IMR-90 (cell line): ENCODE measurements at regions not wholly inside any gene's neighbourhood (a gene's known extent, or its start where the extent isn't known, plus 50 kb on each side); places are given as distances from the start of the nearest gene placed in this dataset.

Source experiments
- ATAC-seq: fragments of 200-7000 bp; cut with Tn5 transposase; 2 replicates; pipeline ENCODE4 v1.9.1; 2020; ENCODE audit warnings: low read depth, mild to moderate bottlenecking, moderate library complexity
- BruUV-seq: library from RNA; stranded (reverse); fragments of 400-500 nt; replicated peaks from 2 replicates; lab custom pipeline; 2021; lab: Mats Ljungman, UMichigan
- CTCF ChIA-PET: fragments of 300-600 bp; formaldehyde crosslinking; extraction: SDS; loops from one replicate; lab custom pipeline; 2021; ENCODE audit warnings: antibody characterized with exemption; lab: Yijun Ruan, JAX
- POLR2A ChIA-PET: fragments of 300-600 bp; sonication (Branson Sonifier 250); formaldehyde crosslinking; loops from one replicate; lab custom pipeline; 2022; ENCODE audit warnings: antibody characterized with exemption; ENCODE audit not compliant: unreplicated experiment; lab: Charles Lee
- DNase-seq: peaks from one replicate; pipeline ENCODE4 v3.0.0; 2013
- H2AFZ ChIP-seq: replicated peaks from 2 replicates; pipeline ENCODE3; 2013; ENCODE audit warnings: low read length, mild to moderate bottlenecking; ENCODE audit not compliant: poor library complexity
- H2AK5ac ChIP-seq: 2 replicates; pipeline ENCODE4 v1.6.1; 2013; ENCODE audit warnings: low read depth, low read length, inconsistent platforms
- H2AK9ac ChIP-seq: replicated peaks from 2 replicates; pipeline ENCODE3; 2013; ENCODE audit warnings: mild to moderate bottlenecking, low read depth, low read length, moderate library complexity; ENCODE audit not compliant: poor library complexity
- H2BK120ac ChIP-seq: 2 replicates; pipeline ENCODE4 v1.6.1; 2013; ENCODE audit warnings: low read depth, low read length, inconsistent platforms
- H2BK15ac ChIP-seq: 3 replicates; pipeline ENCODE4 v1.6.1; 2013; ENCODE audit warnings: low read depth, low read length, inconsistent platforms
- H2BK20ac ChIP-seq: 2 replicates; pipeline ENCODE4 v1.6.1; 2013; ENCODE audit warnings: low read depth, mild to moderate bottlenecking, inconsistent platforms, low read length, moderate library complexity
- H2BK5ac ChIP-seq: 2 replicates; pipeline ENCODE4 v1.6.1; 2013; ENCODE audit warnings: mild to moderate bottlenecking, low read depth, low read length, inconsistent platforms; ENCODE audit not compliant: poor library complexity, severe bottlenecking
- H3K14ac ChIP-seq: replicated peaks from 2 replicates; pipeline ENCODE4 v1.6.1; 2013; ENCODE audit warnings: low read depth, low read length, inconsistent platforms
- H3K18ac ChIP-seq: 2 replicates; pipeline ENCODE4 v1.6.1; 2013; ENCODE audit warnings: low read depth, low read length, control low read depth
- H3K23ac ChIP-seq: 2 replicates; pipeline ENCODE4 v1.6.1; 2013; ENCODE audit warnings: low read depth, low read length, inconsistent platforms
- H3K27ac ChIP-seq: 2 replicates; pipeline ENCODE4 v1.5.1; 2013; ENCODE audit warnings: mild to moderate bottlenecking, control low read depth, low read length; ENCODE audit not compliant: insufficient read depth
- H3K27me3 ChIP-seq: 2 replicates; pipeline ENCODE4 v1.6.1; 2013; ENCODE audit warnings: low read length; ENCODE audit not compliant: control insufficient read depth, insufficient read depth
- H3K36me3 ChIP-seq: 2 replicates; pipeline ENCODE4 v1.6.1; 2013; ENCODE audit warnings: low read length, mixed read lengths; ENCODE audit not compliant: control insufficient read depth, insufficient read depth
- H3K4ac ChIP-seq: 2 replicates; pipeline ENCODE4 v1.6.1; 2013; ENCODE audit warnings: low read depth, low read length, inconsistent platforms
- H3K4me1 ChIP-seq: 2 replicates; pipeline ENCODE4 v1.6.1; 2013; ENCODE audit warnings: low read length, mixed read lengths; ENCODE audit not compliant: control insufficient read depth, insufficient read depth
- H3K4me2 ChIP-seq: 2 replicates; pipeline ENCODE4 v1.6.1; 2013; ENCODE audit warnings: low read depth, mild to moderate bottlenecking, control low read depth, low read length, moderate library complexity
- H3K4me3 ChIP-seq: 2 replicates; pipeline ENCODE4 v1.5.1; 2013; ENCODE audit warnings: low read depth, mild to moderate bottlenecking, control low read depth, low read length, moderate library complexity; ENCODE audit not compliant: insufficient read depth
- H3K56ac ChIP-seq: 2 replicates; pipeline ENCODE4 v1.6.1; 2013; ENCODE audit warnings: low read length, inconsistent platforms; ENCODE audit not compliant: insufficient read depth; ENCODE audit errors: extremely low read depth
- H3K79me1 ChIP-seq, 2 experiments: 2 replicates each; pipeline ENCODE4 v1.6.1; 2013; ENCODE audit warnings: low read length in 2 of 2, inconsistent platforms in 1 of 2, low read depth in 1 of 2
- H3K9ac ChIP-seq: 2 replicates; pipeline ENCODE4 v1.6.1; 2013; ENCODE audit warnings: low read depth, low read length, control low read depth
- H3K9me1 ChIP-seq: 2 replicates; pipeline ENCODE4 v1.6.1; 2013; ENCODE audit warnings: low read length, inconsistent platforms; ENCODE audit not compliant: insufficient read depth
- H3K9me3 ChIP-seq: 2 replicates; pipeline ENCODE4 v1.6.1; 2013; ENCODE audit warnings: low read length; ENCODE audit not compliant: control insufficient read depth, insufficient read depth
- H4K20me1 ChIP-seq: 2 replicates; pipeline ENCODE4 v1.6.1; 2013; ENCODE audit warnings: low read length, inconsistent platforms; ENCODE audit not compliant: insufficient read depth
- H4K5ac ChIP-seq: 2 replicates; pipeline ENCODE4 v1.6.1; 2013; ENCODE audit warnings: mild to moderate bottlenecking, low read depth, low read length, control low read depth
- H4K8ac ChIP-seq, 2 experiments: 2 replicates each; pipeline ENCODE4 v1.6.1; 2013; ENCODE audit warnings: low read depth in 2 of 2, low read length in 2 of 2, control low read depth in 1 of 2, inconsistent platforms in 1 of 2
- H4K91ac ChIP-seq: 2 replicates; pipeline ENCODE4 v1.6.1; 2013; ENCODE audit warnings: low read depth, low read length, inconsistent platforms; ENCODE audit not compliant: insufficient read depth
- BHLHE40 ChIP-seq: fragments of 150-350 bp; IDR thresholded peaks from 2 replicates; pipeline ENCODE4 v1.6.1; 2016; ENCODE audit warnings: mild to moderate bottlenecking, low read depth, low read length
- CEBPB ChIP-seq: IDR thresholded peaks from 2 replicates; pipeline ENCODE4 v1.6.1; 2012; ENCODE audit warnings: low read depth, low read length, improper control_type of control experiment
- FOS ChIP-seq: fragments of 150-350 bp; IDR thresholded peaks from 2 replicates; pipeline ENCODE4 v1.6.1; 2016; ENCODE audit warnings: low read depth, low read length
- MAFK ChIP-seq: IDR thresholded peaks from 2 replicates; pipeline ENCODE4 v1.6.1; 2012; ENCODE audit warnings: low read depth, low read length, improper control_type of control experiment
- NFE2L2 ChIP-seq: fragments of 150-350 bp; IDR thresholded peaks from 2 replicates; pipeline ENCODE4 v1.6.1; 2016; ENCODE audit warnings: low read depth, mild to moderate bottlenecking, low read length
- POLR2A ChIP-seq: IDR thresholded peaks from 2 replicates; pipeline ENCODE4 v1.6.1; 2012; ENCODE audit warnings: mild to moderate bottlenecking, low read depth, low read length
- RAD21 ChIP-seq: IDR thresholded peaks from 2 replicates; pipeline ENCODE4 v1.6.1; 2012; ENCODE audit warnings: low read length, improper control_type of control experiment
- RCOR1 ChIP-seq: IDR thresholded peaks from 2 replicates; pipeline ENCODE4 v1.6.1; 2012; ENCODE audit warnings: mild to moderate bottlenecking, low read length, improper control_type of control experiment; ENCODE audit not compliant: insufficient replicate concordance
- RFX5 ChIP-seq: IDR thresholded peaks from 2 replicates; pipeline ENCODE4 v1.8.0; 2012; ENCODE audit warnings: low read depth, mild to moderate bottlenecking, low read length, moderate library complexity
- SMC3 ChIP-seq: fragments of 150-350 bp; IDR thresholded peaks from 2 replicates; pipeline ENCODE4 v1.6.1; 2016; ENCODE audit warnings: low read depth, mild to moderate bottlenecking, antibody characterized with exemption, low read length, moderate library complexity
- WGBS, 2 experiments: methylation state at CpG; one replicate each; pipeline versions ENCODE4 v1.1.5 to v1.1.7; 2013; ENCODE audit warnings: missing lambda C conversion rate in 2 of 2; ENCODE audit not compliant: insufficient read length in 1 of 2; ENCODE audit errors: extremely low coverage in 2 of 2; 5-methylcytosine and 5-hydroxymethylcytosine counted together
- dilution Hi-C: fragments of 300-500 bp; cut with HindIII; formaldehyde crosslinking; loops from one replicate; pipeline ENCODE4 v1.14.3; 2018; ENCODE audit warnings: low sequenced_read_pairs; ENCODE audit not compliant: unreplicated experiment
- in situ Hi-C: fragments of 300-500 bp; cut with MboI; formaldehyde crosslinking; loops from 3 replicates; pipeline ENCODE4 v1.14.3; 2019; ENCODE audit warnings: low sequenced_read_pairs, inconsistent platforms, mixed read lengths
- intact Hi-C: fragments of 100-400 bp; cut with micrococcal nuclease; formaldehyde crosslinking; loops from 2 replicates; pipeline ENCODE4 v1.10.0; 2022
- TF ChIP-seq, protein P1 (sequence below): conservative IDR thresholded peaks from 2 replicates; pipeline ENCODE4 v1.5.1; 2012; ENCODE audit warnings: mild to moderate bottlenecking, low read depth, low read length, improper control_type of control experiment

DNA sequence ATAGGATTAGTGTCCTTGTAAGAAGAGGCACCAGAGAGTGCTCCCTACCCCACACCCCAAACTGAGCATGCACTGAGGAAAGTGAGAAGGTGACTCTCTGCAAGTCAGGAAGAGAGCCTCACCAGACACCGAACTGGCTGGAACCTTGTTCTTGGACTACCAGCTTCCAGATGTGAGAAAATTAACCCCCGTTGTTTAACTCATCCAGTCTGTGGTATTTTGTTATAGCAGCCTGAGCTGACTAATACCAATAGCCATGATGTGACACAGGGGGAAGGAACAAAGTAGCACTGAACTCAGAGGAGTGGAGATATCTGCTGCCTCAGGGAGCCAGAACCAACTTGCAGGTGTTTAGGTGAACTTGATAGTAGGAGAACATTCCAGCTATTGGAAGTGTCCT lies 415.2 kb upstream of the ZMIZ1 start:
- DNase-seq (no peak), ATAC-seq (no peak)
- CTCF ChIA-PET, result no interaction called here
- Histone ChIP-seq H2BK120ac (no peak overlapping the region), H4K5ac (no peak overlapping the region), H2BK5ac (no peak overlapping the region), H3K18ac (no peak overlapping the region), H2AFZ (no peak overlapping the region), H2BK20ac (no peak overlapping the region), H4K91ac (no peak overlapping the region), H3K79me1 (no peaks in the 10 kb centered on the region), H3K56ac (no peak overlapping the region), H3K9ac (no peak overlapping the region), H2AK9ac (no peak overlapping the region), H3K4ac (no peak overlapping the region), H2AK5ac (no peak overlapping the region), H3K9me3 (no peaks in the 10 kb centered on the region), H3K4me3 (no peak overlapping the region), H3K36me3 (no peaks in the 10 kb centered on the region), H4K8ac (no peak overlapping the region), H2BK15ac (no peak overlapping the region), H4K20me1 (no peaks in the 10 kb centered on the region), H3K4me2 (no peak overlapping the region), H3K4me1 (0 out of 2 replicates have a peak, but pooled peaks cover 2% of the 10 kb centered on the region), H3K9me1 (no peaks in the 10 kb centered on the region; the same call in 1 of the 2 replicates), H3K14ac (no peak overlapping the region), H3K23ac (no peak overlapping the region), H3K27ac (no peak overlapping the region), H3K27me3 (peaks cover 5% of the 10 kb centered on the region; the same call in 1 of the 2 replicates)
- POLR2A ChIA-PET, result no interaction called here
- no CpG with 5 or more reads among the region's 2 CpGs for WGBS, 2 experiments
- dilution Hi-C loops, result no loop called here
- in situ Hi-C loops, result loop anchor here (10.0 kb wide), 1 partner anchor 599 kb away; no protein-coding TSS in a partner anchor
- intact Hi-C loops, result no loop called here
- no peak for TF ChIP-seq MAFK
- TF ChIP-seq BHLHE40, result no peak
- TF ChIP-seq NFE2L2, result no peak
- TF ChIP-seq CEBPB, result no peak
- no peak for TF ChIP-seq SMC3
- TF ChIP-seq RAD21, result no peak
- no peak for TF ChIP-seq FOS
- TF ChIP-seq, protein P1, sequence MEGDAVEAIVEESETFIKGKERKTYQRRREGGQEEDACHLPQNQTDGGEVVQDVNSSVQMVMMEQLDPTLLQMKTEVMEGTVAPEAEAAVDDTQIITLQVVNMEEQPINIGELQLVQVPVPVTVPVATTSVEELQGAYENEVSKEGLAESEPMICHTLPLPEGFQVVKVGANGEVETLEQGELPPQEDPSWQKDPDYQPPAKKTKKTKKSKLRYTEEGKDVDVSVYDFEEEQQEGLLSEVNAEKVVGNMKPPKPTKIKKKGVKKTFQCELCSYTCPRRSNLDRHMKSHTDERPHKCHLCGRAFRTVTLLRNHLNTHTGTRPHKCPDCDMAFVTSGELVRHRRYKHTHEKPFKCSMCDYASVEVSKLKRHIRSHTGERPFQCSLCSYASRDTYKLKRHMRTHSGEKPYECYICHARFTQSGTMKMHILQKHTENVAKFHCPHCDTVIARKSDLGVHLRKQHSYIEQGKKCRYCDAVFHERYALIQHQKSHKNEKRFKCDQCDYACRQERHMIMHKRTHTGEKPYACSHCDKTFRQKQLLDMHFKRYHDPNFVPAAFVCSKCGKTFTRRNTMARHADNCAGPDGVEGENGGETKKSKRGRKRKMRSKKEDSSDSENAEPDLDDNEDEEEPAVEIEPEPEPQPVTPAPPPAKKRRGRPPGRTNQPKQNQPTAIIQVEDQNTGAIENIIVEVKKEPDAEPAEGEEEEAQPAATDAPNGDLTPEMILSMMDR, result no peak
- no peak for TF ChIP-seq POLR2A
- no peak for TF ChIP-seq RCOR1
- TF ChIP-seq RFX5, result no peak
- no TSS peak for BruUV-seq
